SW480 (cell line): ENCODE measurements at regions not wholly inside any gene's neighbourhood (a gene's known extent, or its start where the extent isn't known, plus 50 kb on each side); places are given as distances from the start of the nearest gene placed in this dataset.
"Not testable (repeated sequence)": the region's sequence is repeated elsewhere in the genome, so short reads cannot be mapped to it uniquely, and the experiment has no call there.

ENCODE experiments used
- DNase-seq: peaks from one replicate; pipeline ENCODE4 v3.0.0-alpha.2; 2016; ENCODE audit warnings: low spot score

DNA sequence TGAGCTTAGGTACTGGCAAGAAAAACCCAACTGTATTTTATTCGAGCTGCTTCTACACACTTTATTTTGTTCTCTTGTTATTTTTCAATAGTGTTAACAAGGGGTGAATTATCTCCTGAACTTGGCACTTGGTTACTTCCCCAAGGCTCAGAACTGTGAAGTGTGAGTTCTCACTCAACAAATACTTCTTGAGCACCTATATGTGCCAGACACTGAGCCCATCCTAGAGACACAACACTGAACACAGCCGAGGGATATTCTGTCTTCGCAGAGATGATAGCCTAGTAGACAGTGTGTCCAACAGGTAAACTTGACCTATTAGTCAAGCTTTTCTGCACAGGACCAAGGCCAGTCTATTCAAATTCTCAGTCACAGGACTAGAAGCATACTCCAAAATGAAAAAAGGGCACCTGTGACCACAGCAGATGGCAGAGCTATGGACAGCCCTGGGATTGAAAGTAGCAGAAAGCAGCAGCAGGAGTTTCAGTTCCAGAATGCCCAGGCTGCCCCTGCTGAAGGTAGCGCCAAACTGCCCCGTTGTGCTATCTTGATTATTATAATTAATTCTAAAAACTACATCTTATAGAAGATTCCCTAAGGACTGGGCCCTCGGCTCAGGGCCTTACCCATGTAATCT lies 77.8 kb upstream of the TAB2 start:
- DNase-seq = no peak

DNA sequence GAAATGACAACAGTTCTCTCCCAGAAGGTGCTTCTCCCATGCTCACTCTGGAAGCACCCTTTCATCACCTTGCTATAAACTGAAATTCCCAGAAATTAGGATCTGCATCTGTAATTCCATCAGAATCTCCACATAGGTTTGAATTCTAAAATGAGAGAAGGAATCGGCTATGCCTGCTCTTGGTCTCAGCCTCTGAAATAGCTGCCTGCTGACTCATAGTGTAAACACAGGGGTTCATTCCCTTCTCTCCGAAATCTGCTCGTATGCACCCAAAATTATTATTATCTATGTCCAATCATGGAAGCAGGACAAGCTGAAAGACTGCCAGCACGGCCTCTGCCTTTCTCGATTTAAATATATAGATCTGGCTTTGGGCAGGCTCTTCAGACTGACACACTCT lies 74.6 kb upstream of the TAB2 start:
- DNase-seq = no peak

DNA sequence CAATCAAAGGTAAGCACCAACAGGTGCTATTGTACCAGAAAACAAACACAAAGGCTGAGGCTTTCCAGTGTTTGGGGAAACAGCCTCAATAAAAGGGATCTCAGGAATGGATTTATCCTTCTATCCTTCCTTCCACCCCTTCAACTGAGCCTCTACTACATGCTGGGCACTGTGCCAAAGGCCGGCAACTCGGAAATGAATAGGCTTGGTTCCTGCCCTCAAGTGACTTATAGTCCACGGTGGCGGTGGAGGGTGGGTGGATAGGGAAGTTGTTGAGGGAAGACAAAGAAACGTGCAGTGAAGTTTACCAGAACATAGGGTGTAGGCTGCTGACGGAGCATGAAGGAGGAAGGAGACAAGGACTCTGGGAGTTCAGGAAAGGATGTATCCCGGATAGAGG lies 73.4 kb upstream of the TAB2 start:
- no peak for DNase-seq

DNA sequence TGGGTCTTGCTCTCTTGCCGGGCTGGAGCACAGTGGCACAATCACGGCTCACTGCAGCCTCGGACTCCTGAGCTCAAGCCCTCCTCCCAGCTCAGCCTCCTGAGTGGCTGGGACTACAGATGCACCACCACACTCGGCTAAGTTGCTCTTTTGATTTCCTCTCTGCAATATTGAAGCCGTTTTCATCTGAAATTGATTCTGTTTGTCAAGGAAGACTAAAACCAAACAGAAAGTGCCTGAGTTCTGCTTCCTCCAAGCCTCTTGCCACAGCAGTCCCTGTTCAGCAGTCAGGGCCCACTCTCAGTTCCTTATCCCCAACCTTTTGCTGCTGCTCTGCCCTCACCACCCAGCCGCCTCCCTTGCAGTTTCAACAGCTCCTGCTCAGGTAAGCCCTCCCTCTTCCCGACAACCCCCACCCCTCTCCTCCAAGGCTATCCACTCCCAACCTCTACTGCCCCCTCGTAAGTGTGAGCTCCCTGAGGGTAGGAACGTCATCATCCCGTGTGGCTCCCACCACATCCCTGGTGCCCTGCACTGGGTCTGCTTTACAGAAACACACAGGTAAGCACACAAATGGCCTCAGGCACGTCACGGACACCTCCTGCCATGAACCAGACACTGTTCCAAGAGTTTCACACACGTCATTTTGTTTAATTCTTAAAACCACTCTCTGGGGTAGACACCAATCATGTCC lies 70.7 kb upstream of the TAB2 start:
- DNase-seq = no peak

DNA sequence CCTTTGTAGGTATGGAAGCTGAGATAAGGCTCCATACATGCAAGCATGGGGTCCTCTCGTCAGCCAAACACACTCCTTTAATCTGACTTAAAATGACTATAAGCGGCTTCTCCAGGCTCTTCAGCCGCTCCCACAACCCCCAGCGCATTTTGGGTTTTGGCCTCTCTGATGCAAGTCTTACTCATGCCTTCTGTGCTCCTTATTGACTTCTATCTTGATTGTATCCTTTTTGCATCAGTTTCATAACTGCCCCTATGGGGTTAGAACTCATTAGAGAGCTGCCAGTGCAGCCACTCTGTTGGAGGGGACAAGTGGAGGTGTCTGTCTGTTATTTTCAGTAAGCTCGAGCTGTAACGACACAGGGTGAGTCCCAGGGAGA lies 70.1 kb upstream of the TAB2 start:
- no peak for DNase-seq

DNA sequence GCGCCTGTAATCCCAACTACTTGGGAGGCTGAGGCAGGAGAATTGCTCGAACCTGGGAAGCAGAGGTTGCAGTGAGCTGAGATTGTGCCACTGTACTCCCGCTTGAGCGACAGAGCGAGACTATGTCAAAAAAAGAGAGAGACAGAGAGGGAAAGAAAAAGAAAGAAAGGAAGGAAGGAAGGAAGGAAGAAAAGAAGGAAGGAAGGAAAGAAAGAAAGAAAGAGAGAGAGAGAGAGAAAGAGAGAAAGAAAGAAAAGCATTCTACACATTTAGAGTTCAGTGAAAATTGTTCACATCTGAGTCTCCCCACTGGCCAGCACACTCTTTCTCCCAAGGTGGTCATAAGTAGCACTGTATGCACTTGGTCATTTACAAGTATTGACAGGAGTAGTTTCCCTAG lies 69.2 kb upstream of the TAB2 start:
- DNase-seq = not testable (repeated sequence)

DNA sequence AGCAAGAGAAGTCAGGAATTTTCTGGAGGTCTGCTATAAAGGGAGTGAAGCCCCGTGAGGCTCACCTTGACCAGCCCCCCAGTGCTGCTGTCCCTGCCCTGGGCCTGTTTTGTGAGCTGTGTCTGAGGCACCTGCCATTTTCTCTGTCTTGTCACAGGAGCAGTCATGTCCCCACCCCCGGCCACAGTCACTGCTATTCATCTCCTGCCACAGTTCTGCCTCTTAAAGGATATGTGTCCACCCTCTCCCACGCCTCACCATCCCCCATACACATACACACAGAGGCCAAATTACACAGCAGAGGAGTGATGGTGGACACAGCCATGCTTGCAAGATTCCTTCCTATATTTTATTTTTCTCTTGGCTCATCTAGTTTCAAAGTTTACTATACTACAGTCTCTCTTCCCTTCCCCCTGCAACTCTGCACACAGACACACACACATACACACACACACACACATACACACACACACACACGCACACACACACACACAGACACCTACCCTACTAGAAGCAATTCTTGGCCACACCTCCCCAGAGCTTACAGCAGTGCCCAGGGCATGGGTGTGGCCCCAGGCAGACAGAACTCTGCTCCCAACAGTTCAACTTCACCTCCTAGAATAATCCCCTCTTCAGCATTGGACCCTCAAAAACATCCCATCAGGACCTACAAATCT lies 68.7 kb upstream of the TAB2 start:
- DNase-seq = peak; percentile 33

DNA sequence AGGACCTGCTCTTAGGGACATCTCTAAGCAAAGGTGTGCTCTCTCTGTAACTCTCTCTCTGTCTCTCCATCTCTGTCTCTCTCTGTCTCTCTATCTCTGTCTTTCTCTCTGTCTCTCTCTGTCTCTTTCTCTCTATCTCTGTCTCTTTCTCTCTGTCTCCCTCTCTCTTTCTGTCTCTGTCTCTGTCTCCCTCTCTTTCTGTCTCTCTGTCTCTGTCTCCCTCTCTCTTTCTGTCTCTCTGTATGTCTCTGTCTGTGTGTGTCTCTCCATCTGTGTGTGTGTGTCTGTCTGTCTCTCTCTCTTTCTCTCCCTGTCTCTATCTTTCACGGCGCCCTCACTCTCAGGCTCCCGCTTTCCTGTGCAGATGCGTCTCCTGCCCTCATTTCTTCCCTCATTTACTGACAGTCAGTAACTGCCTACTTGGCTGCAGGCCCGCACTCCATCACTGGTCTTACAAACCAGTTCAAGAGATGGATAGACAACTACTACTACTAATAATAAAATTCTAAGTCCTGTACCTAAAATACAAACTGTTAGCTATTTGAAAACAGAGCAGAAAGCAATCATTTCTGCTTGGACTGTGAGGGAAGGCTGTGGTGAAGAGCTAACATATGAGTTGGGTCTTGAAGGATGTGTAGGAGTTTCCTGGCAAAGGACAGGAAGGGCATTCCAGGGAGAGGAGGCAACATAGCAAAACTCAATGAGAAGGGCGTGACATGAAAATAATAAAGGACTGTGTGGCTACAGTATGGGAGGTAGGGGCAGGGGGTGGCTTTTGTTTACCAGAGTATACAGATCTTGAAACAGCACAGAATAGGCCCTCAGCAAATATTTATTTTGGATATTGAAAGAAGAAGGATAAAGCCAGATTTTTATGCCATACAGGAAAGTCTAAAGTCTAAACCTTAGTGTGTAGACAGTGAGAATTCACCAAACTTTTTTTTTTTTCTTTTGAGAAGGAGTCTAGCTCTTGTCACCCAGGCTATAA lies 67.8 kb upstream of the TAB2 start:
- no peak for DNase-seq

GRCh38 chr6:149250951-149251350 lies 66.6 kb upstream of the TAB2 start:
- DNase-seq = no peak

GRCh38 chr6:149252622-149253021 lies 64.9 kb upstream of the TAB2 start:
- no peak for DNase-seq

DNA sequence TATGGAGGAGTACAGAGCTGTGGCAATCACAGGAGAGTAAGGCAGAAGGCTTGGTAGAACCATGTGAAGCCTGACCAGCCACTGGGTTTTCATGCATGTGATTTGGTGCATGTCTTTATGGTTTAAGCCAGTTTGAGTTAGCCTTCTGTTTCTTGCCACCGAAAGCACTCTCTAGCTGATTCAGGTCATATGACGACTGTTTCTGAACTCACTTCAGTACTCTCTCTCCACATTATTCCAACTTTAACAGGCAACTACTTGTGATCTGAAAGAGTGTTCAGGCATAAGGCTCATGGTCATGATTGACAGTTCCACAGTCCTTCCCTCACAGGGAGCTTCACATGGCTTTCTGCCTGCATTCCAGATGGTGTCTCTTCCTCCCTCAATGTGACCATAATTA lies 63.3 kb upstream of the TAB2 start:
- no peak for DNase-seq

- DNase-seq = no peak
Measured at GRCh38 chr6:149259753-149260152, 57.8 kb upstream of the TAB2 start.

- DNase-seq = no peak
Measured at GRCh38 chr6:149260214-149260874, 57.2 kb upstream of the TAB2 start.

- no peak for DNase-seq
Measured at GRCh38 chr6:149261364-149262040, 56.0 kb upstream of the TAB2 start.

DNA sequence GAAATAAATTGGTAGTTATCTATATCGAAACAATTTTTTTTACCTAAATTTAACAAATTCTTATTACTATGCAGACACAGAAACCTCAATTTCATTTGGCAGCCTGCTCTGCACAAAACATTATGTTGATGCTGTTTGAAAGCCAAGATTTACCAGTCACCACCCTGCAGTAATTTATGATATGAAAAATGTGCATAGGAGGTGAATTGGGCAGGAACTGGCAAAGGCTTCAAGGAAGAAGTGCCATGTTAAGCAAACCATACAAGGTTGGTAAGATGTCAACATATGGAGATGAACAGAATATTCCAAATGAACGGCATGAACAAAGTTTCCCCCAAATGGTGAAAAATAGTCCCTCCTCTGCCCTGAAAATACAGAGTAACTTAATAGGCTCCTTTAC lies 54.2 kb upstream of the TAB2 start:
- no peak for DNase-seq

GRCh38 chr6:149264629-149265028 lies 52.9 kb upstream of the TAB2 start:
- DNase-seq = peak; percentile 84

DNA sequence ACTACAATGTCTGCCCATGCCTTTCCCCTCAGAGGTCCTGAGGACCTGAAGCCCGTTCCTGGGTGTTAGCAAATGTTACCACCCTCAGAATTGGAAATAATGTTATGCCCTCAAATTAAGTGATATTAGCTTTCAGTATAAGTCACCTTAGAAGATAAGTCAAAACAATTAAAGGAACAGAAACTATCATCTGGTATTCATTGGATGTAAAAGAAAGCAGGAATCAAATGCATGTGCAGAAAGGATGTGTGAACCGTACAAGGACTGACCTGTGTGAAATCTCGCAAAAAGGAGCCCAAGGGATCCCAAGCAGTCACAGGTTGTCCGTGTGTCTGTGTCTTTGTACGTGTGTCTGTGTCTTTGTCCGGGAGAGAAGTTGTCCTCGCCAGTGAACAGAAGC lies 51.6 kb upstream of the TAB2 start:
- DNase-seq = no peak

DNA sequence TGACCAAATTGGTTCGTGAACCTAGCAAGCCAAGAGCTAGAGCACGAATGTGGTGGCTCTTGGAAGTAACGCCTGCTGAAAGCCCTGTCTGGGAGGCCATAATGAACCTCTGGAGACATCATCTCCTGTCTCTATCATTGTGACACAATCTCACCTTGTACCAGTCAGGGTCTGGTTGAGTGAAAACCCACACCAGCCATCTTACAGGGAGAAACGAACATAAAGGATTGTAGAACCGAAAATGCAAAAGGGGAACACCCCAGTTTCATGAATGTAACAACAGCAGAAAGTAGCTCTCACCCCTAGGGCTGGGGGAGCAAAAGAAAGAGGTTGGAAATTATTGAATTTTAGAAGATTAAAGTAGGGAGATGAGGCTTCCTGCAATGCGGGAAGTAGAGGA lies 50.9 kb upstream of the TAB2 start:
- DNase-seq = no peak

- no peak for DNase-seq
Measured at GRCh38 chr6:149267072-149267471, 50.4 kb upstream of the TAB2 start.

DNA sequence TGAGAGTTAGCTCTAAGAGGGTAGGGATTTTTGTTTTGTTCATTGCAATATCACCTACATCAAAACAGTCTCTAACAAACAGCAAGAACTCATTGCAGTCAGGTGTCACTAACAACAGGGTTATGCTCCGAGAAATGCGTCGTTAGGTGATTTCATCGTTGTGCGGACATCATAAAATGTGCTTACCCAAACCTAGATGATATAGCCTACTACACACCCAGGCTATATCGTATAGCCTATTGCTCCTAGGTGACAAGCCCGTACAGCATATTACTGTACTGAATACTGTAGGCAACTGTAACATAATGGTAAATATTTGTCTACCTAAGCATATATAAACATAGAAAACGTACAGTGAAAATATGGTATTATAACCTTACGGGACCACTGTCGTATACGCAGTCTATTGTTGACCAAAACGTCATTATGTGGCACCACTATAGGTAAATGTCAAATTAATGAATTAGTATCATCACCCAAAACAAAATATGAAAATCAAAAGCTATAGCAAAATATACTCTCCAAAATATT lies 49.9 kb upstream of the TAB2 start:
- DNase-seq = no peak
